ENCODE measurements at regions not wholly inside any gene's neighbourhood (a gene's known extent, or its start where the extent isn't known, plus 50 kb on each side); places are given as distances from the start of the nearest gene placed in this dataset.

DNA sequence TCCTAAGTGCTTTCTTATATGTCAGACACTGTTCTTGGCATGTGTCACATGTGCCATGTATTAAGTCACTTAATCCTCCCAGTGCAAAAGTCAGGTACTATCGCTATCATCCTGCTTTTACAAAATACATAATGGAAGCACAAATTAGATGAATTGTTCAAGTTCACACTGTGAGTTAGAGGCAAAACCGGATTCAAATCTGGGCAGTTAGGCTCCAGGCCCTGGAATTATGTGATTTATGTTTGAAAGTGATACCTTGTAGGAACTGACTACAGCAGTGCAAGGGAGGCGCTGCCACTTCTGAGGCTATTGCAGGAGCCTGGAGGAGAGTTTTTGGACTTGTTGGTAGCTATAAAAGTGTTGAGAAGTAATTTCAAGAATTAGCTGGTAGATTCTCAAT is 358.3 kb downstream of the HLX start:
- H3K36me3 ChIP-seq (ENCODE audit: insufficient read depth, low read length), result no peaks in the 10 kb centered on the region
- H3K9me3 ChIP-seq (ENCODE audit: insufficient read depth, low read depth, low read length), result no peaks in the 10 kb centered on the region
- Mint-ChIP-seq H3K9me3 (ENCODE audit: unreplicated experiment) (no peaks in the 10 kb centered on the region), H3K27me3 (ENCODE audit: low read depth, unreplicated experiment) (no peaks in the 10 kb centered on the region), H3K36me3 (ENCODE audit: low read depth, unreplicated experiment) (no peaks in the 10 kb centered on the region), H3K4me1 (ENCODE audit: low read depth, unreplicated experiment) (peaks cover 6% of the 10 kb centered on the region), H3K27ac (ENCODE audit: unreplicated experiment) (no peak overlapping the region), H3K4me3 (ENCODE audit: unreplicated experiment) (no peak overlapping the region)
- DNase-seq (ENCODE audit: low read depth) (no peak), FAIRE-seq (no peak)
- no peak overlapping the region for H3K4me3 ChIP-seq (ENCODE audit: insufficient read depth, low read depth, low read length)
- TF ChIP-seq, protein P1, sequence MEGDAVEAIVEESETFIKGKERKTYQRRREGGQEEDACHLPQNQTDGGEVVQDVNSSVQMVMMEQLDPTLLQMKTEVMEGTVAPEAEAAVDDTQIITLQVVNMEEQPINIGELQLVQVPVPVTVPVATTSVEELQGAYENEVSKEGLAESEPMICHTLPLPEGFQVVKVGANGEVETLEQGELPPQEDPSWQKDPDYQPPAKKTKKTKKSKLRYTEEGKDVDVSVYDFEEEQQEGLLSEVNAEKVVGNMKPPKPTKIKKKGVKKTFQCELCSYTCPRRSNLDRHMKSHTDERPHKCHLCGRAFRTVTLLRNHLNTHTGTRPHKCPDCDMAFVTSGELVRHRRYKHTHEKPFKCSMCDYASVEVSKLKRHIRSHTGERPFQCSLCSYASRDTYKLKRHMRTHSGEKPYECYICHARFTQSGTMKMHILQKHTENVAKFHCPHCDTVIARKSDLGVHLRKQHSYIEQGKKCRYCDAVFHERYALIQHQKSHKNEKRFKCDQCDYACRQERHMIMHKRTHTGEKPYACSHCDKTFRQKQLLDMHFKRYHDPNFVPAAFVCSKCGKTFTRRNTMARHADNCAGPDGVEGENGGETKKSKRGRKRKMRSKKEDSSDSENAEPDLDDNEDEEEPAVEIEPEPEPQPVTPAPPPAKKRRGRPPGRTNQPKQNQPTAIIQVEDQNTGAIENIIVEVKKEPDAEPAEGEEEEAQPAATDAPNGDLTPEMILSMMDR (IDR thresholded peaks at IDR 0.05; ENCODE audit: insufficient read depth, low read depth, low read length), result no peak
- no peak for TF ChIP-seq EZH2 (IDR thresholded peaks at IDR 0.05; ENCODE audit: insufficient read depth, low read length)
- no peak overlapping the region for H2AFZ ChIP-seq (ENCODE audit: low read depth, low read length)
- no peak overlapping the region for H3K27ac ChIP-seq (ENCODE audit: low read depth, low read length)
- no peaks in the 10 kb centered on the region for H3K79me2 ChIP-seq (ENCODE audit: insufficient read depth, low read length)
- no peaks in the 10 kb centered on the region for H3K4me1 ChIP-seq (ENCODE audit: insufficient read depth, low read length)
- no peaks in the 10 kb centered on the region for H4K20me1 ChIP-seq (ENCODE audit: insufficient read depth, low read length)
- no peaks in the 10 kb centered on the region for H3K27me3 ChIP-seq (ENCODE audit: insufficient read depth, low read length)
- no peak overlapping the region for H3K4me2 ChIP-seq (ENCODE audit: low read length)
- H3K9ac ChIP-seq (ENCODE audit: low read length), result no peak overlapping the region

GRCh38 chr1:221239181-221239580 is 359.9 kb downstream of the HLX start:
- Histone ChIP-seq H3K4me3 (ENCODE audit: insufficient read depth, low read depth, low read length) (no peak overlapping the region), H3K27me3 (ENCODE audit: insufficient read depth, low read length) (no peaks in the 10 kb centered on the region), H3K36me3 (ENCODE audit: insufficient read depth, low read length) (no peaks in the 10 kb centered on the region), H3K4me2 (ENCODE audit: low read length) (no peak overlapping the region), H3K27ac (ENCODE audit: low read depth, low read length) (no peak overlapping the region), H3K79me2 (ENCODE audit: insufficient read depth, low read length) (no peaks in the 10 kb centered on the region), H3K9me3 (ENCODE audit: insufficient read depth, low read depth, low read length) (no peaks in the 10 kb centered on the region), H2AFZ (ENCODE audit: low read depth, low read length) (no peak overlapping the region), H3K4me1 (ENCODE audit: insufficient read depth, low read length) (no peaks in the 10 kb centered on the region), H4K20me1 (ENCODE audit: insufficient read depth, low read length) (no peaks in the 10 kb centered on the region), H3K9ac (ENCODE audit: low read length) (no peak overlapping the region)
- Mint-ChIP-seq H3K27ac (ENCODE audit: unreplicated experiment) (no peak overlapping the region), H3K9me3 (ENCODE audit: unreplicated experiment) (no peaks in the 10 kb centered on the region), H3K36me3 (ENCODE audit: low read depth, unreplicated experiment) (no peaks in the 10 kb centered on the region), H3K4me3 (ENCODE audit: unreplicated experiment) (no peak overlapping the region), H3K4me1 (ENCODE audit: low read depth, unreplicated experiment) (peaks cover 6% of the 10 kb centered on the region), H3K27me3 (ENCODE audit: low read depth, unreplicated experiment) (no peaks in the 10 kb centered on the region)
- TF ChIP-seq, protein P1 (IDR thresholded peaks at IDR 0.05; ENCODE audit: insufficient read depth, low read depth, low read length), result no peak
- no peak for TF ChIP-seq EZH2 (IDR thresholded peaks at IDR 0.05; ENCODE audit: insufficient read depth, low read length)
- DNase-seq (ENCODE audit: low read depth) (no peak), FAIRE-seq (no peak)

- no peak for TF ChIP-seq EZH2 (IDR thresholded peaks at IDR 0.05; ENCODE audit: insufficient read depth, low read length)
- TF ChIP-seq, protein P1 (IDR thresholded peaks at IDR 0.05; ENCODE audit: insufficient read depth, low read depth, low read length), result no peak
- FAIRE-seq, result no peak
- Histone ChIP-seq H3K4me3 (ENCODE audit: insufficient read depth, low read depth, low read length) (no peak overlapping the region), H2AFZ (ENCODE audit: low read depth, low read length) (no peak overlapping the region), H3K9ac (ENCODE audit: low read length) (no peak overlapping the region), H3K4me2 (ENCODE audit: low read length) (no peak overlapping the region), H3K4me1 (ENCODE audit: insufficient read depth, low read length) (no peaks in the 10 kb centered on the region), H3K36me3 (ENCODE audit: insufficient read depth, low read length) (no peaks in the 10 kb centered on the region), H3K27ac (ENCODE audit: low read depth, low read length) (no peak overlapping the region), H3K79me2 (ENCODE audit: insufficient read depth, low read length) (no peaks in the 10 kb centered on the region), H3K27me3 (ENCODE audit: insufficient read depth, low read length) (no peaks in the 10 kb centered on the region), H3K9me3 (ENCODE audit: insufficient read depth, low read depth, low read length) (no peaks in the 10 kb centered on the region), H4K20me1 (ENCODE audit: insufficient read depth, low read length) (no peaks in the 10 kb centered on the region)
- Mint-ChIP-seq H3K27me3 (ENCODE audit: low read depth, unreplicated experiment) (no peaks in the 10 kb centered on the region), H3K9me3 (ENCODE audit: unreplicated experiment) (no peaks in the 10 kb centered on the region), H3K27ac (ENCODE audit: unreplicated experiment) (no peak overlapping the region), H3K4me3 (ENCODE audit: unreplicated experiment) (no peak overlapping the region), H3K36me3 (ENCODE audit: low read depth, unreplicated experiment) (no peaks in the 10 kb centered on the region), H3K4me1 (ENCODE audit: low read depth, unreplicated experiment) (peaks cover 4% of the 10 kb centered on the region)
- DNase-seq (ENCODE audit: low read depth), result no peak
Observed at GRCh38 chr1:221239792-221240191, 360.5 kb downstream of the HLX start.

Measured in astrocyte (in vitro differentiated cells and primary cell).